Esophagus squamous epithelium (tissue), 5 donors: ENCODE measurements at regions not wholly inside any gene's neighbourhood (a gene's known extent, or its start where the extent isn't known, plus 50 kb on each side); places are given as distances from the start of the nearest gene placed in this dataset.
"Not testable (repeated sequence)": the region's sequence is repeated elsewhere in the genome, so short reads cannot be mapped to it uniquely, and the experiment has no call there.

ENCODE experiments used
- DNase-seq: peaks from one replicate; lab custom pipeline; 2025; lab: John Stamatoyannopoulos, UW
- H3K27ac ChIP-seq, 4 donors: fragments of 200-600 bp; sonication (generic); one replicate each; pipeline ENCODE4 v1.5.1; 2016 to 2019; ENCODE audit warnings: mild to moderate bottlenecking in 1 of 4
- H3K27me3 ChIP-seq, 4 donors: fragments of 200-600 bp; sonication (generic); 1 replicate in 3 of 4; 2 replicates in 1 of 4; pipeline versions ENCODE4 v1.5.1 to v1.6.0; 2017 to 2021; ENCODE audit warnings: antibody characterized with exemption in 1 of 4
- H3K36me3 ChIP-seq, 3 donors: fragments of 200-600 bp; sonication (generic); one replicate each; pipeline ENCODE4 v1.5.1; 2016 to 2019
- H3K4me1 ChIP-seq, 3 donors: fragments of 200-600 bp; sonication (generic); one replicate each; pipeline ENCODE4 v1.5.1; 2017 to 2019
- H3K4me3 ChIP-seq, 4 donors: fragments of 200-600 bp; sonication (generic); 1 replicate in 3 of 4; 2 replicates in 1 of 4; pipeline ENCODE4 v1.5.1; 2016 to 2019; ENCODE audit warnings: mild to moderate bottlenecking in 2 of 4, moderate library complexity in 1 of 4
- H3K9me3 ChIP-seq, 3 donors: fragments of 200-600 bp; sonication (generic); one replicate each; pipeline ENCODE4 v1.5.1; 2016 to 2019
- POLR2A ChIP-seq, 4 donors: fragments of 450-650 bp; IDR thresholded peaks; one replicate each; pipeline ENCODE4 v1.6.1; 2017; ENCODE audit warnings: antibody characterized with exemption in 4 of 4, mild to moderate bottlenecking in 4 of 4, moderate library complexity in 3 of 4
- WGBS, 2 donors: methylation state at CpG; one replicate each; pipeline ENCODE4 v1.1.5; 2018; 5-methylcytosine and 5-hydroxymethylcytosine counted together
- intact Hi-C: fragments of 100-400 bp; cut with DNase I; formaldehyde crosslinking; loops from one replicate; pipeline ENCODE4 v1.15.0; 2022
- TF ChIP-seq, protein P1 (sequence below), 6 experiments: fragments of 450-650 bp in 4 of 6; fragments of 200-600 bp in 2 of 6; sonication (generic) in 2 of 6; IDR thresholded peaks; one replicate each; pipeline ENCODE4 v1.5.1; 2016 to 2019; ENCODE audit warnings: antibody characterized with exemption in 6 of 6, mild to moderate bottlenecking in 4 of 6, moderate library complexity in 4 of 6
- donor health status: DM: yes; HTN: yes; CAD: no.

DNA sequence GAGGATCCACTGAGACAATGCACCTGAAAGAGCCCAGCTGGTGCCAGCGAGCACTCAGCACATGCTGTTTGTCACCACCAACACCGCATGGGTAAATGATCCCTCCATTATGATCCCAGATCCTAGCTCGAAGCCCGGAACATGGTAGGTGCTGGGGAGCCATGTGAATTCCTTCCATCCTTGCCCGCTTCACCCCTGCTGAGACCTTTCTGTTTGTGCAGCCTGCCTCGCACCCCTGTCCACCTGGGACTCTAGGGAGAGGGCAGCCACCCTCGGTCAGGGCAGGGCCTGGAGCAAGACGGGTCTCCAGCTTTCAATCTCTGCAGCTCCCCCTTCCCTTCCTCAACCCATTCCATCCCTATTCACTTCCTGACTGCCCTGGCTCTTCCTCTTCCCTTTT lies 116.2 kb upstream of the ALX4 start:
- H3K9me3 ChIP-seq = no peaks in the 10 kb centered on the region
- H3K27ac ChIP-seq = no peak overlapping the region
- TF ChIP-seq POLR2A (IDR thresholded peaks at IDR 0.05) = no peak
- H3K4me1 ChIP-seq = no peaks in the 10 kb centered on the region
- DNase-seq = no peak
- H3K36me3 ChIP-seq = no peaks in the 10 kb centered on the region
- intact Hi-C loops = no loop called here
- no peak overlapping the region for H3K4me3 ChIP-seq
- peaks cover 0 to 36% (median 0%) of the 10 kb centered on the region in 4 donors for H3K27me3 ChIP-seq
- 74% methylated on average over 6 to 8 of the region's 8 CpGs for WGBS, 2 donors

DNA sequence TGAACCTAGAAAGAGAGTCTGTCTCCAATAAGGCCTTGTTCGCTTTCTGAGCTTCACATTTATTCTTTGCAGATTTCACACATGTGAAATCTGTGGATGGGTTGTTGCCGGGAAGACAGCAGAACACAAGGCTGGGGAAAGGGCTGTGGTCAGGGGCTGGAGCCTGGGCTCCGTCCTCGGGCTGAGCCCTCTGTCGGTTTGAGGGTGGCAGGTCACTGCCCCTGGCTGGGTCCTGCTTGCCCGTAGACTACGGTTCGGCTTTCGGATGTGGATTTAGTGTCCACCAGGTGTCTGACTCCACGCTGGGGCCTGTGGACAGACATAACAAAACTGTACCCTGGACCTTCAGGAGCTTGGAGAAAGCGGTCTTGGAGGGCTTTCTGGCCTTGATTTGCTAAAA lies 117.0 kb upstream of the ALX4 start:
- no peak for DNase-seq
- 76 to 88% methylated on average over 7 to 10 of the region's 11 CpGs for WGBS, 2 donors
- Histone ChIP-seq H3K27me3 (peaks cover 0 to 37% (median 0%) of the 10 kb centered on the region in 4 donors), H3K27ac (no peak overlapping the region), H3K9me3 (no peaks in the 10 kb centered on the region), H3K4me1 (no peaks in the 10 kb centered on the region), H3K36me3 (no peaks in the 10 kb centered on the region), H3K4me3 (no peak overlapping the region)
- TF ChIP-seq POLR2A (IDR thresholded peaks at IDR 0.05) = no peak
- TF ChIP-seq, protein P1, sequence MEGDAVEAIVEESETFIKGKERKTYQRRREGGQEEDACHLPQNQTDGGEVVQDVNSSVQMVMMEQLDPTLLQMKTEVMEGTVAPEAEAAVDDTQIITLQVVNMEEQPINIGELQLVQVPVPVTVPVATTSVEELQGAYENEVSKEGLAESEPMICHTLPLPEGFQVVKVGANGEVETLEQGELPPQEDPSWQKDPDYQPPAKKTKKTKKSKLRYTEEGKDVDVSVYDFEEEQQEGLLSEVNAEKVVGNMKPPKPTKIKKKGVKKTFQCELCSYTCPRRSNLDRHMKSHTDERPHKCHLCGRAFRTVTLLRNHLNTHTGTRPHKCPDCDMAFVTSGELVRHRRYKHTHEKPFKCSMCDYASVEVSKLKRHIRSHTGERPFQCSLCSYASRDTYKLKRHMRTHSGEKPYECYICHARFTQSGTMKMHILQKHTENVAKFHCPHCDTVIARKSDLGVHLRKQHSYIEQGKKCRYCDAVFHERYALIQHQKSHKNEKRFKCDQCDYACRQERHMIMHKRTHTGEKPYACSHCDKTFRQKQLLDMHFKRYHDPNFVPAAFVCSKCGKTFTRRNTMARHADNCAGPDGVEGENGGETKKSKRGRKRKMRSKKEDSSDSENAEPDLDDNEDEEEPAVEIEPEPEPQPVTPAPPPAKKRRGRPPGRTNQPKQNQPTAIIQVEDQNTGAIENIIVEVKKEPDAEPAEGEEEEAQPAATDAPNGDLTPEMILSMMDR (IDR thresholded peaks at IDR 0.05) = no peak
- intact Hi-C loops = no loop called here

DNA sequence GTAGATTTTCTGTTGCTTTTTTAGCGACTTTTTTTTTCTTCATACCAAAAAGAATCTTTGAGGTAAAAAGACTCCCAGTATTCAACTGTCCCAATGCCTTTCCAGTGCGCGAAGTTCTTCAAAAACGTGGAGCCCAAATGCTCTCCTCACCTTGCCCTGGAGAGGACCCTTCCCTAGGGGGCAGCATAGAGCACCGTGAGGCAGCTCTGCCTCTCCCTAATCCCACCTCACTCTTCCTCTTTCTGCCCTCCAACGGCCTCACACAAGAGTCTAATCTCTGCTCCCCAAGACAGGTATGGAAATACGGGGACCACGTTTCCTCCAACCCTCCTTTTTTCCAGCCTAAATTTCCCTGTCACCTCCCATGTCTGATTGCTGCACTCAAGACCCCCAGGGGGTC lies 117.5 kb upstream of the ALX4 start:
- DNase-seq = no peak
- no peaks in the 10 kb centered on the region for H3K36me3 ChIP-seq
- H3K9me3 ChIP-seq = no peaks in the 10 kb centered on the region
- WGBS, 2 donors = 45 to 46% methylated on average over 7 to 8 of the region's 8 CpGs
- H3K27me3 ChIP-seq = peaks cover 0 to 39% (median 0%) of the 10 kb centered on the region in 4 donors
- H3K27ac ChIP-seq = no peak overlapping the region
- TF ChIP-seq, protein P1 (IDR thresholded peaks at IDR 0.05) = no peak
- TF ChIP-seq POLR2A (IDR thresholded peaks at IDR 0.05) = no peak
- H3K4me3 ChIP-seq = no peak overlapping the region
- intact Hi-C loops = no loop called here
- no peaks in the 10 kb centered on the region for H3K4me1 ChIP-seq

DNA sequence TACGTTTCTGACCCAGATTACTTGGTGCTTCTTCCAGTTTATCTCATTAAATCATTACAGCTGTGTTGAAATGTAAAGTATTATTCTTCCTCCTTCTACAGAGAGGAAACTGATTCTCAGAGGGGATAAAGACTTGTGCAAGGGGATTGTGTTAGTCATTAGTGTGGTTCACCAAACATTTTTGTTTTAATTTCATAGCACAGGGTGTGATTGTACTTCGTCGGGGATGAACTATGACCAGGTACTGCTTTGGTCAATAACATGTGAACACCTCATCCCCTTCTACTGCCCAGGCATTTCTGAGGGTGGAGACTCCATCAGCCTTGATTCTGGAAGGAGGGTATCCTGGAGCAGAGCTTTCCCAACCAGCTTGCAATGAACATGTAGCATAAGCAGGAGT lies 120.2 kb upstream of the ALX4 start:
- no peaks in the 10 kb centered on the region for H3K9me3 ChIP-seq
- H3K27ac ChIP-seq = no peak overlapping the region
- no peak overlapping the region for H3K4me3 ChIP-seq
- H3K27me3 ChIP-seq = peaks cover 0 to 39% (median 0%) of the 10 kb centered on the region in 4 donors
- no peaks in the 10 kb centered on the region for H3K36me3 ChIP-seq
- WGBS, 2 donors = 58 to 61% methylated on average over 2 of the region's 3 CpGs
- no peaks in the 10 kb centered on the region for H3K4me1 ChIP-seq
- intact Hi-C loops = no loop called here
- TF ChIP-seq, protein P1 (IDR thresholded peaks at IDR 0.05) = no peak
- no peak for TF ChIP-seq POLR2A (IDR thresholded peaks at IDR 0.05)
- DNase-seq = no peak

DNA sequence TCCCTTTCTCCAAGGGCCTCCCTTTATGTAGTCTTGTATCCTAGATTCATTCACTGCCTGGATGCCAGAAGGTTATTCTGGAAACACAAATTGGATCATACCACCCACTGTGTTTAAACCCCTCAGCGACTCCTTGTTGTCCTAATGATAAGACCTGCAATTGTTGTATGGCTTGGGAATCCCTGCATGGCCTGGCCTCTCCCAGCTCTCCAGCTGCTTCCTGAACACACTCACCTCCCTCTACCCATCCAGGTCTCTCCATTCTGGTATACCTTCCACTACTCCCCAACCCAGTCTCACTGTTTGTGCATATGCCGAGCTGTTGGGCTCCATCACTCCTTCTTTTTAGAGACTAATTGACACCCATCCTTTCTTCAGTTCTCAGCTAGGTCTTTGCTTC lies 124.3 kb upstream of the ALX4 start:
- intact Hi-C loops = no loop called here
- WGBS, 2 donors = 61 to 64% methylated on average over 2 of the region's 2 CpGs
- no peaks in the 10 kb centered on the region for H3K4me1 ChIP-seq
- no peaks in the 10 kb centered on the region for H3K9me3 ChIP-seq
- H3K36me3 ChIP-seq = no peaks in the 10 kb centered on the region
- H3K27ac ChIP-seq = no peak overlapping the region
- peaks cover 0 to 50% (median 0%) of the 10 kb centered on the region in 4 donors for H3K27me3 ChIP-seq
- H3K4me3 ChIP-seq = no peak overlapping the region
- TF ChIP-seq, protein P1 (IDR thresholded peaks at IDR 0.05) = no peak
- no peak for TF ChIP-seq POLR2A (IDR thresholded peaks at IDR 0.05)
- no peak for DNase-seq

DNA sequence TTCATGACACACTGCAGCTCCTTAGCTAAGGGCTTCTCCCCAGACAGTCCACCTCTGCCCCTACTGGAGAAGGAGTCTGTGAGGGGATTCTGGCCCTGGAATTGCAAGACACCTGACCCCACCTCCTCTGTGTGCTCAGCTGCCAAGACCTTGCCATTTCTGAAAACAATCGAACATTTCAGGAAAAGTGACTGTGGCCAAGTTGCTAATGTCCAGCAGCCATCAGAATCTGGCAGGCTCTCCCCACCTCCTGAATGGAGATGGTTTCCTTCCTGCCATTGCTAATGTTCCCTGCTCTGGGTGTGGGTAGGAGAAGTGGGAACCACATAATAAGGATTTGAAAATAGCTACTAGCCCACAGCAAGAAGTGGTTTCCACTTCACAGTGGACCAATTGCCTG lies 127.2 kb upstream of the ALX4 start:
- intact Hi-C loops = no loop called here
- Histone ChIP-seq H3K36me3 (no peaks in the 10 kb centered on the region), H3K9me3 (peaks cover 0 to 7% (median 0%) of the 10 kb centered on the region in 3 donors), H3K27me3 (peaks cover 0 to 45% (median 0%) of the 10 kb centered on the region in 4 donors), H3K27ac (no peak overlapping the region), H3K4me1 (no peaks in the 10 kb centered on the region), H3K4me3 (no peak overlapping the region)
- no peak for DNase-seq
- TF ChIP-seq, protein P1 (IDR thresholded peaks at IDR 0.05) = no peak
- no peak for TF ChIP-seq POLR2A (IDR thresholded peaks at IDR 0.05)
- WGBS, 2 donors = 67% methylated on average over 1 of the region's 1 CpG; no CpG with 5 or more reads in 1 of the 2 donors

DNA sequence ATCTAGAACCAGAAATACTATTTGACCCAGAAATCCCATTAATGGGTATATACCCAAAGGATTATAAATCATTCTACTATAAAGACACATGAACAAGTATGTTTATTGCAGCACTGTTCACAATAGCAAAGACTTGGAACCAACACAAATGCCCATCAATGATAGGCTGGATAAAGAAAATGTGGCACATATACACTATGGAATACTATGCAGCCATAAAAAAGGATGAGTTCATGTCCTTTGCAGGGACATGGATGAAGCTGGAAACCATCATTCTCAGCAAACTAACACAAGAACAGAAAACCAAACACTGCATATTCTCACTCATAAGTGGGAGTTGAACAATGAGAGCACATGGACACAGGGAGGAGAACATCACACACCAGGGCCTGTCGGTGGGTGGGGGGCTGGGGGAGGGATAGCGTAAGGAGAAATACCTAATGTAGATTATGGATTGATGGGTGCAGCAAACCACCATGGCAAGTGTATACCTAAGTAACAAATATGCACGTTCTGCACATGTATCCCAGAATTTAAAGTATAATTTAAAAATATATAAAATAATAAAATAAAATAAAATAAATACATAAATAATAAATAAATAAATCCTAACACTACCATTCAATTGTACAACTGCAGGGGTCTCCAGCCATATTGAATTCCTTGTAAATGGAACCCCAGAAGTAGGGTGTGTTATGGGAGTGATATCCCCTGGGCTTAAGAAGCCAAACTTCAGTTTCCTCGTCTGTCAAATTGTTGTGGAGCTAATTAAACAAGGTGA lies 122.4 kb upstream of the CD82 start:
- 87 to 93% methylated on average over 4 of the region's 4 CpGs for WGBS, 2 donors

More for the DNA sequence above, 122.4 kb upstream of the CD82 start:
- H3K9me3 ChIP-seq, H3K4me3 ChIP-seq, H3K4me1 ChIP-seq, H3K36me3 ChIP-seq, intact Hi-C loops, DNase-seq, H3K27ac ChIP-seq: not testable (repeated sequence)
- H3K27me3 ChIP-seq = peaks cover 0 to 36% (median 0%) of the 10 kb centered on the region in 4 donors
